Ectodermal cell (in vitro differentiated cells): ENCODE measurements at regions not wholly inside any gene's neighbourhood (a gene's known extent, or its start where the extent isn't known, plus 50 kb on each side); places are given as distances from the start of the nearest gene placed in this dataset.

Source experiments
- H3K27ac ChIP-seq: 2 replicates; pipeline ENCODE4 v1.7.0; 2013; ENCODE audit warnings: mild to moderate bottlenecking, low read depth, low read length; ENCODE audit not compliant: insufficient read depth, poor library complexity, severe bottlenecking
- H3K27me3 ChIP-seq: 2 replicates; pipeline ENCODE4 v1.7.0; 2013; ENCODE audit warnings: mild to moderate bottlenecking, low read length; ENCODE audit not compliant: insufficient read depth, control insufficient read depth, poor library complexity, severe bottlenecking
- H3K36me3 ChIP-seq: one replicate; pipeline ENCODE4 v1.7.0; 2013; ENCODE audit warnings: low read length; ENCODE audit not compliant: control insufficient read depth, insufficient read depth
- H3K4me1 ChIP-seq: one replicate; pipeline ENCODE4 v1.7.0; 2013; ENCODE audit warnings: low read length; ENCODE audit not compliant: control insufficient read depth, insufficient read depth
- H3K4me3 ChIP-seq: 2 replicates; pipeline ENCODE4 v1.7.0; 2013; ENCODE audit warnings: low read depth, low read length, control low read depth; ENCODE audit not compliant: insufficient read depth
- H3K9me3 ChIP-seq: 2 replicates; pipeline ENCODE4 v1.7.0; 2013; ENCODE audit warnings: mild to moderate bottlenecking, low read length, moderate library complexity; ENCODE audit not compliant: control insufficient read depth
- WGBS, 2 experiments: methylation state at CpG; one replicate each; pipeline ENCODE4 v1.1.7; 2013; ENCODE audit warnings: missing lambda C conversion rate in 2 of 2; 5-methylcytosine and 5-hydroxymethylcytosine counted together

DNA sequence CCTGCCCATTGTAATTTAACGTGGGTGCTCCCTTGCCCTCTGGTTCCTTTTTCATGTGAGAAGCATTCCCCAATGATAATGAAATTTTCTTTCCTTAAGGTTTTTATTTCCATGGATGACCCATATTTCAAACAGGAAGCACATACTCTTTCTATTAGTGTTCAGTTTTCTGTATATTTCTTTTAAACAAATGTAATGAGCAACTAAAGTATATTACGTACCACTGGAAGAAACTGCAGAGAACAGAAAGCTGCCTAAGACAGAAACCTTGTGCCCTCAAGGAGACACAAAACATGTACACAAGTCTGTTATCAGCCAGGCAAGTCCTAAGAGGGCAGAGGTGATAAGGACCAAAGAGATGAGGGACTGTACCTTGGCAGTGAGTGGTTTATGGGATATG is 414.9 kb downstream of the ETNK1 start:
- no peak overlapping the region for H3K27ac ChIP-seq
- H3K36me3 ChIP-seq, result no peaks in the 10 kb centered on the region
- H3K4me1 ChIP-seq, result no peaks in the 10 kb centered on the region
- WGBS, 2 experiments, result 86 to 92% methylated on average over 2 of the region's 2 CpGs
- H3K27me3 ChIP-seq, result no peaks in the 10 kb centered on the region
- no peaks in the 10 kb centered on the region for H3K9me3 ChIP-seq
- H3K4me3 ChIP-seq, result no peak overlapping the region

DNA sequence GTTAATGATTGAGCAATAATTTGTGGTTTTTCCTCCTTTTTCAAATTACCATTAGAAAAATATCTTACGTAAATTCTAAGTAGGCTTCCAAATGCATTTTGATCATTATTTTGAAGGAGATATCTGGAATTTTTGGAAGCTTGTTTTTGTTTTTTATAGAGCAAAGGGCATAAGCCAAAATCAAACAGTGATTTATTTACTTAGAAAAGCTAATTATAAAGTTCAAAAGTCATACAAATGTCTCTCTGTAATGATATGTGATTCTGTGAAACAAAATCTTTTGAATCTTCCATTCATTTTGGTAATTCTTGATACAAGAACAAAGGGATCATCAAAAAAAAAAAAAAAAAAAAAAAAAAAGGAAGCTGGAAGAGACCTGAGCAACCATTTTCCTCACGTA is 416.8 kb downstream of the ETNK1 start:
- no peaks in the 10 kb centered on the region for H3K4me1 ChIP-seq
- H3K36me3 ChIP-seq, result no peaks in the 10 kb centered on the region
- no peak overlapping the region for H3K27ac ChIP-seq
- no peaks in the 10 kb centered on the region for H3K9me3 ChIP-seq
- WGBS, 2 experiments, result 100% methylated on average over 2 of the region's 2 CpGs; no CpG with 5 or more reads in 1 of the 2 experiments
- no peaks in the 10 kb centered on the region for H3K27me3 ChIP-seq
- H3K4me3 ChIP-seq, result no peak overlapping the region

DNA sequence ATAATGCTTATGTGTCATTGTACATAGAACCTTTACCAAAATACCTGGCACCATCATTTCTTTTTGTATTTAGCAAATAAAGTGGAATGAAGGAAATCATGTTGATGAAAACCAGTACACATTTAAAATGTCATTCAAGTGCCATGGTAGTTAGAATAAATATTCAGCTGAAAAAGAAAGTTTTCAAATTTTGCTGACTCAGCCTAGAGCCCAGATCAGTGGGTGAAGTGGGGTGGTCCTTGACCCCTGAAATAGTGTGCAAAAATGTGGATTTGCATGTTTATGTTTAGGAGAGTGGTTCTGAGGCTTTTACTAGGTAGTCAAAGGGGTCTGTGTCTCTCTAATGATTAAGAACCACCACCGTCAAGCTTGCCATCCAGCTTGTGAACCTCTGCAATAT is 418.7 kb downstream of the ETNK1 start:
- 91 to 96% methylated on average over 1 of the region's 1 CpG for WGBS, 2 experiments
- H3K36me3 ChIP-seq, result no peaks in the 10 kb centered on the region
- H3K4me1 ChIP-seq, result no peaks in the 10 kb centered on the region
- no peaks in the 10 kb centered on the region for H3K9me3 ChIP-seq
- no peak overlapping the region for H3K27ac ChIP-seq
- H3K4me3 ChIP-seq, result no peak overlapping the region
- H3K27me3 ChIP-seq, result no peaks in the 10 kb centered on the region

DNA sequence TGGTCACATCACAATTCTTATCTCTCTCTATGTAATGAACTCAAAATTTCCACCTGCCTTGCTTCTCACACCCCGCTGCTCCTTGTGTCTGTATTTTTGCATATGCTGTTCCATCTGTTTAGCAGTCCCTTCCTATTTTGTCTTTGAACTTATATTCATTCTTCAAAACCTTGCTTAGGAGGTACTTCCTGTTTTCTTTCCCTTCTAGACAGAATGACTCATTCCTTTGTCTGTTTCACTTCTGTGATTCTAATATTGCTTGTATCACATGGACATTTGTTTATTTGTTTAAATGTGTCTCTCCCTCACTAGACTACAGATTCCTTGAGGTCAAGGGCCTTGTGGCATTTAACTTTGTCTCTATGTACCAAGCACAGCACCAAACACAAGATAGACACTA is 424.2 kb downstream of the ETNK1 start:
- Histone ChIP-seq H3K36me3 (no peaks in the 10 kb centered on the region), H3K27ac (no peak overlapping the region), H3K4me3 (no peak overlapping the region), H3K4me1 (no peaks in the 10 kb centered on the region), H3K9me3 (no peaks in the 10 kb centered on the region), H3K27me3 (no peaks in the 10 kb centered on the region)
- WGBS, 2 experiments, result 93 to 94% methylated on average over 1 of the region's 1 CpG

DNA sequence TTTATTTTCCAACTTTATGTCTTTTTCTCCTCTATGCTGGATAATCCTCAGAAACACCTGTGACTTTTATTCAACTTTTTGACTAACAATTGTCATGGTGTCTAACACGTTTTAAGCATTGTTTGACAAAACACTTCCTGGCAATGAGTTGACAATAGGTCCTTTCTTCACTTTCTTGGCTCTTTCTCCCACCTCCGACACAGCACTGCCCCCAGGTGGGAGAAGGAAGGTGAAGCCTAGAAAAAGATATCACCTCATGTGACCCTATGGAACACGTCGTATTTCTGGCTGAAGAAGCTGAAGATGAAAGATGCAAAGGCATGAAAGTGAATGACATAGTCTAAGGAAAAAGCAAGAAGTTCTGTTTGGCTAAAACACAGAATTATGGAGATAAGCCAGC is 430.0 kb downstream of the ETNK1 start:
- Histone ChIP-seq H3K27ac (no peak overlapping the region), H3K36me3 (no peaks in the 10 kb centered on the region), H3K4me1 (no peaks in the 10 kb centered on the region), H3K27me3 (no peaks in the 10 kb centered on the region), H3K4me3 (no peak overlapping the region), H3K9me3 (no peaks in the 10 kb centered on the region)
- WGBS, 2 experiments, result 17 to 20% methylated on average over 4 of the region's 4 CpGs

DNA sequence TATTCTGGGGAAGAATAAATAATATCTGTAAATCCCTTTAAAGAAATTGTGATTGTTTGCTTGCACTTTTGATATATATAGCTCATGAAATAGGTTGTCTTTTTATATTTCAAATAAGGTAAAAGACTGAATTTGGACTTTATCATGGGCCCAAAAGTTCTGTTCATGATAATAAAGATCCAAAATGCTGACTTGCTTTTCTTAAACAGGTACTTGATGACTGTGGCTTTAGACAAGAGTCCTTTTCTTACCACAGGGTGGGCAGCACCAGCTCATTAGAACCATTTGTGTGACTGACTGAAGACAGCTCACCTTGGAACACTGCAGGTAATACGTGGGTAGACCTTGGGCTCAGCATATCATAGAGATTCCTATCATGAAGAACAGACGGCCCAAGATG is 432.6 kb downstream of the ETNK1 start:
- Histone ChIP-seq H3K9me3 (no peaks in the 10 kb centered on the region), H3K27me3 (no peaks in the 10 kb centered on the region), H3K27ac (no peak overlapping the region), H3K4me1 (no peaks in the 10 kb centered on the region), H3K36me3 (no peaks in the 10 kb centered on the region), H3K4me3 (no peak overlapping the region)
- WGBS, 2 experiments, result 94 to 95% methylated on average over 2 of the region's 2 CpGs

DNA sequence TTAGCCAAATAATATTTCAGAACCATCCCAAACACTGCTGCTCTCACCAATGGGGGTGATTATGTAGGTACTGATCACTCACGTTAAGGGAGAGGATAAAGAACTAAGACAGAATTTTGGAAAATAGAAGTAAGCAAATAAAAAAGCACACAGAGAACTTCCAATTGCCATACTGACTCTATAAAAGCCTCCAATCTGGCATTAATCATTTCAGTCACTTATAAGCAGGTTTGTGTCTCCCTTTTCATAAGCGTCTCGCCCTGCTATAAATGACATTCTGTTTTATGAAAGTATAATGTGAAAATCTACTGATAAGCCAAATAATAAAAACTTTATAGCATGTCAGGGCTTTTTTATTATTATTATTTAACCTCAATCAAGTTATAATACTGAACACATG is 435.2 kb downstream of the ETNK1 start:
- Histone ChIP-seq H3K4me3 (no peak overlapping the region), H3K27ac (no peak overlapping the region), H3K27me3 (no peaks in the 10 kb centered on the region), H3K4me1 (no peaks in the 10 kb centered on the region), H3K36me3 (no peaks in the 10 kb centered on the region), H3K9me3 (no peaks in the 10 kb centered on the region)
- WGBS, 2 experiments, result 100% methylated on average over 1 of the region's 3 CpGs; no CpG with 5 or more reads in 1 of the 2 experiments

DNA sequence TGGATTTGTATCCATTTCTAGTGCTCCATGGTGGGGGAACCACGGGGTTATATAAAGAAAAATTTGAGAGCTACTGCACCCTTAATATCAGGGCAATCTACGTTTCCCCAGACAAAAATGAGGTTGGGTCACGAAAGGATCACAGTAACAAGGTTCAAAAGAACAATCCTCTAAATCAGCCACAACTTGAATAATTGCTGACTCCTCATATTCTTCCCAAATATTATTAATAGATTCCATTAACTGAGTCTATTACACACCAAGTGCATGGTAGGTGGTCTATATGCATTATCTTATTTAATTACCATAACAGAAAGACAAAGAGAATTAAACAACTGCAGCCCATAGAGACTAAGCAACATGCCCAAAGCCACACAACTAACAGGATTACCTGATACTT is 438.2 kb downstream of the ETNK1 start:
- no peak overlapping the region for H3K4me3 ChIP-seq
- no peaks in the 10 kb centered on the region for H3K27me3 ChIP-seq
- WGBS, 2 experiments, result 87 to 97% methylated on average over 3 of the region's 3 CpGs
- H3K4me1 ChIP-seq, result no peaks in the 10 kb centered on the region
- H3K27ac ChIP-seq, result no peak overlapping the region
- H3K36me3 ChIP-seq, result no peaks in the 10 kb centered on the region
- H3K9me3 ChIP-seq, result no peaks in the 10 kb centered on the region

DNA sequence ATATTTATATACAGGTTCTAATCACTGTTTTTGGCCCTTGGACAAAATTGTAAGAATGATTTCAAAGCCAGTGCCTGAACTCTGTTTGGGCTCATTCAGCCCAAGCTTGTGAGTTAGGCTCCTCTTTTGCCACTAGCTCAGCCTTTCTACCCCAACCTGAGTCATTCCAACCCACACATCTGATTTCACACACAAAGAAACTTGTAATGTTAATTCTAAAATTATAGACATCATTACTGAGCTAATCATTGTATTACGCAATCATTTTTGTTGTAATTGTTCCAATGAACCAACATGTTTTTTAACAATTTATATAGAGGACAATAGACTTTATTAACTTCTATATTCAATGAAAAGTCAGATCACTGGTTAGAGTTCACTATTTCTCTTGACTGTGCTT is 441.1 kb downstream of the ETNK1 start:
- Histone ChIP-seq H3K36me3 (no peaks in the 10 kb centered on the region), H3K4me3 (no peak overlapping the region), H3K27me3 (no peaks in the 10 kb centered on the region), H3K9me3 (no peaks in the 10 kb centered on the region), H3K27ac (no peak overlapping the region), H3K4me1 (no peaks in the 10 kb centered on the region)
- WGBS, 2 experiments, result no CpG with 5 or more reads among the region's 1 CpG

DNA sequence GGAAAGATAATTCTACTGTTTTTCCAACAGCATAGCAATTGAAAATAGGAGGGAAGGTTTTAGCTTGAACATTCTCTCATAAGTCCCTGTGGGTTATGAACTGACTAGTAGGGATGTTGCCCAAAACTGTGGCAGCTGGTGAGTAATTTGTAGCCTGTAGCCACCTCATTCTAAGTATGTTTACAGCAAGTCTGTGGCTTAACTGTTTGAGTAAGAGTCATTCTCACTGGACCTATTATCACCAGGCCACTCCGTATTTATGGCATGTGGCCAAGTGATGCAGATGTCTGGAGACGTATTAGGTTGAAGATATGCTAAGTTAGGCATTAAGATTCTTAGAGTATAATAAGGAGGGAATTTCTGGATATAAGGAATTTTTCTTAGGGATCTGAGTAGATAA is 458.3 kb downstream of the ETNK1 start:
- no peaks in the 10 kb centered on the region for H3K9me3 ChIP-seq
- no peaks in the 10 kb centered on the region for H3K27me3 ChIP-seq
- no peak overlapping the region for H3K4me3 ChIP-seq
- no peak overlapping the region for H3K27ac ChIP-seq
- 92 to 95% methylated on average over 2 of the region's 2 CpGs for WGBS, 2 experiments
- no peaks in the 10 kb centered on the region for H3K4me1 ChIP-seq
- no peaks in the 10 kb centered on the region for H3K36me3 ChIP-seq
